ENCODE measurements at regions not wholly inside any gene's neighbourhood (a gene's known extent, or its start where the extent isn't known, plus 50 kb on each side); places are given as distances from the start of the nearest gene placed in this dataset.

DNA sequence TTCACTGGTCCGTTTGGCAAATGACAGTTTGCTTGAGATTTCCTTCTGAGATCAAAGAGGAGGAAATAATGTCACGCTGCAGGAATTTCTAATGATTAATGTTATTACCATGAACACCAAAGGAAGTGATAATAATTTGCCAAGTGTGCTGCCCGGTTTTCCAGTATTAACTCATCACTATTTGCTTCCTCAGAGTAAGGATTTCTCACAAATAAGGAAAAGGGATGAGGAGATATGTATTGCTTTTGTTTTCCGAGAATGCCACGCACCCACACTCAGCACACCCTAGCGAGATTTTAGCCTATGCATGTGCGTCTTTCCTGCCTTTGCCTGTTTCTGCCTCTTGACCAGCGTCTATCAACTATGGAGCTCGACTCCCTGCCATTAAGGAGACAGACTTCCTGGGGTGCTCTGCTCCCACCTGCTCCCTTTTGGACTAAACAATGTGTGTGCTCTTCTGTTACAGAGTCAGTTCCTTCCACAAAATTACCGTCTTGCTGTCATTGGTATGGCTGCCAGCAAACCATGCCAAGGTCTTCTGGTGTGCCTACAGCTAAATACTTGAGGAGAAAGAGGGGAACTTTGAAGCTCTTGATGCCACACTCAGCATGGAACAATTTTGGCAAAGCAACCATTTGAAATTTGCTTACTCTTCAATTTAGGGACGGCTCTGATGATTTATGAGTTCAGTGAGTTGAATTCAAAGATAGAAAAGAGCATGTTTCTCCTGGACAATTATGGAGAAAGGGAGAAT is 393.1 kb upstream of the ZFP42 start:
- Histone ChIP-seq H2BK15ac (ENCODE audit: low read length) (no peak overlapping the region), H3K79me2 (ENCODE audit: control insufficient read depth in 1 of 2, insufficient read depth in 2 of 2, low read length in 2 of 2) (no peaks in the 10 kb centered on the region), H3K4me3 (ENCODE audit: extremely low read depth in 1 of 4, insufficient read depth in 2 of 4, low read depth in 3 of 4, low read length in 4 of 4) (no peak overlapping the region), H3K27me3 (replicated peaks in 1 of 4; ENCODE audit: control insufficient read depth in 3 of 4, extremely low read depth in 1 of 4, insufficient read depth in 3 of 4, low read length in 3 of 4) (no peaks in the 10 kb centered on the region), H2BK120ac (replicated peaks; ENCODE audit: low read depth, low read length) (no peak overlapping the region), H2AFZ (ENCODE audit: low read length) (0 out of 2 replicates have a peak overlapping the region, but pooled peaks have one; percentile 55), H3K27ac (ENCODE audit: low read depth, low read length) (no peak overlapping the region), H2BK12ac (ENCODE audit: low read depth, low read length) (no peak overlapping the region), H4K91ac (replicated peaks; ENCODE audit: insufficient read length, low read length) (no peak overlapping the region), H3K4me1 (replicated peaks in 1 of 4; ENCODE audit: control insufficient read depth in 3 of 4, insufficient read depth in 4 of 4, low read length in 3 of 4) (no peaks in the 10 kb centered on the region; a peak in 1 of 7 replicates), H4K5ac (ENCODE audit: insufficient read length, low read depth, low read length) (no peak overlapping the region), H3K23me2 (ENCODE audit: low read depth, low read length) (no peaks in the 10 kb centered on the region), H2AK5ac (ENCODE audit: low read depth, low read length) (no peak overlapping the region), H4K20me1 (replicated peaks in 1 of 2; ENCODE audit: control insufficient read depth in 1 of 2, insufficient read depth in 2 of 2, low read length in 2 of 2) (no peaks in the 10 kb centered on the region), H4K8ac (ENCODE audit: extremely low read depth, insufficient read depth, low read length) (no peak overlapping the region), H3K36me3 (ENCODE audit: control insufficient read depth in 2 of 4, insufficient read depth in 4 of 4, low read length in 3 of 4) (no peaks in the 10 kb centered on the region), H3K9ac (replicated peaks in 1 of 4; ENCODE audit: extremely low read depth in 1 of 4, low read depth in 3 of 4, low read length in 3 of 4) (no peak overlapping the region), H3K23ac (ENCODE audit: insufficient read length) (no peak overlapping the region), H3K79me1 (ENCODE audit: low read depth, low read length) (no peaks in the 10 kb centered on the region), H2BK5ac (ENCODE audit: low read depth, low read length) (no peak overlapping the region), H2BK20ac (ENCODE audit: low read length) (no peak overlapping the region), H3K4ac (replicated peaks; ENCODE audit: insufficient read length, low read depth, low read length) (no peak overlapping the region), H3K4me2 (ENCODE audit: insufficient read depth in 1 of 2, low read depth in 2 of 2, low read length in 2 of 2) (no peak overlapping the region), H3K18ac (ENCODE audit: extremely low read depth, low read length) (no peak overlapping the region), H3K14ac (ENCODE audit: insufficient read length) (no peak overlapping the region), H3K56ac (replicated peaks; ENCODE audit: insufficient read length, low read depth, low read length) (no peak overlapping the region), H3K9me3 (ENCODE audit: insufficient read depth in 2 of 2, low read depth in 1 of 2, low read length in 1 of 2) (no peaks in the 10 kb centered on the region)
- WGBS, 2 experiments (ENCODE audit: extremely low coverage in 1 of 2, insufficient coverage in 1 of 2, insufficient read length in 1 of 2, insufficient replicate concordance in 2 of 2, low coverage in 1 of 2, low lambda C conversion rate in 2 of 2, missing lambda C conversion rate in 1 of 2) = 86% methylated on average over 11 of the region's 11 CpGs; no CpG with 5 or more reads in 1 of the 2 experiments
- no peak for DNase-seq (ENCODE audit: low read depth in 1 of 2, low spot score in 2 of 2)
- POLR2A ChIA-PET (ENCODE audit: partially characterized antibody) = no interaction called here
- no peak for FAIRE-seq
- TF ChIP-seq MAFK (IDR thresholded peaks at IDR 0.05; ENCODE audit: low read depth, low read length) = no peak
- TF ChIP-seq FOSL1 (IDR thresholded peaks at IDR 0.05; ENCODE audit: insufficient read depth, low read depth, low read length) = no peak
- TF ChIP-seq, protein P1, sequence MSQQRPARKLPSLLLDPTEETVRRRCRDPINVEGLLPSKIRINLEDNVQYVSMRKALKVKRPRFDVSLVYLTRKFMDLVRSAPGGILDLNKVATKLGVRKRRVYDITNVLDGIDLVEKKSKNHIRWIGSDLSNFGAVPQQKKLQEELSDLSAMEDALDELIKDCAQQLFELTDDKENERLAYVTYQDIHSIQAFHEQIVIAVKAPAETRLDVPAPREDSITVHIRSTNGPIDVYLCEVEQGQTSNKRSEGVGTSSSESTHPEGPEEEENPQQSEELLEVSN (IDR thresholded peaks at IDR 0.05) = no peak
- TF ChIP-seq SIX5 (IDR thresholded peaks at IDR 0.05; ENCODE audit: low read depth, low read length) = no peak
- no peak for TF ChIP-seq CBX8 (IDR thresholded peaks at IDR 0.05; ENCODE audit: borderline replicate concordance, low read depth, low read length)
- TF ChIP-seq TAF1 (IDR thresholded peaks at IDR 0.05; ENCODE audit: low read depth, low read length) = no peak
- TF ChIP-seq RBBP5 (IDR thresholded peaks at IDR 0.05; ENCODE audit: borderline replicate concordance, low read depth, low read length) = no peak
- TF ChIP-seq CREB1 (IDR thresholded peaks at IDR 0.05) = no peak
- no peak for TF ChIP-seq ATF3 (IDR thresholded peaks at IDR 0.05; ENCODE audit: insufficient read depth, low read depth, low read length)
- CTCF ChIA-PET (ENCODE audit: partially characterized antibody) = no interaction called here

Measured in H1 (cell line).